Loucy (cell line): ENCODE measurements at regions not wholly inside any gene's neighbourhood (a gene's known extent, or its start where the extent isn't known, plus 50 kb on each side); places are given as distances from the start of the nearest gene placed in this dataset.

ENCODE experiments used
- H2AFZ ChIP-seq: fragments of 200-600 bp; sonication (generic); 2 replicates; pipeline ENCODE4 v1.6.0; 2016; ENCODE audit warnings: antibody characterized with exemption, mild to moderate bottlenecking, low read length, moderate library complexity
- H3F3A ChIP-seq: fragments of 200-600 bp; 2 replicates; pipeline ENCODE4 v1.6.0; 2016; ENCODE audit warnings: antibody characterized with exemption, low read depth, mild to moderate bottlenecking
- H3K27me3 ChIP-seq: fragments of 200-600 bp; sonication (generic); 2 replicates; pipeline ENCODE4 v1.6.1; 2014; ENCODE audit warnings: low read length, mild to moderate bottlenecking; ENCODE audit not compliant: insufficient read depth, poor library complexity, severe bottlenecking
- H3K36me3 ChIP-seq: fragments of 200-600 bp; sonication (generic); 2 replicates; pipeline ENCODE4 v1.6.1; 2016; ENCODE audit warnings: low read length; ENCODE audit not compliant: insufficient read depth
- H3K4me1 ChIP-seq: fragments of 200-600 bp; sonication (generic); 2 replicates; pipeline ENCODE4 v1.5.1; 2014; ENCODE audit warnings: low read length, mild to moderate bottlenecking; ENCODE audit not compliant: insufficient read depth, poor library complexity, severe bottlenecking
- H3K4me2 ChIP-seq: fragments of 200-600 bp; sonication (generic); 2 replicates; pipeline ENCODE4 v1.6.0; 2014; ENCODE audit warnings: antibody characterized with exemption, low read length, low read depth, mild to moderate bottlenecking; ENCODE audit not compliant: poor library complexity, severe bottlenecking
- H3K4me3 ChIP-seq: fragments of 200-600 bp; sonication (generic); 2 replicates; pipeline ENCODE4 v1.5.1; 2014; ENCODE audit warnings: low read length, mild to moderate bottlenecking, mixed read lengths; ENCODE audit not compliant: poor library complexity, severe bottlenecking
- H3K79me2 ChIP-seq: fragments of 200-600 bp; sonication (generic); 2 replicates; pipeline ENCODE4 v1.6.1; 2014; ENCODE audit warnings: low read length; ENCODE audit not compliant: insufficient read depth
- H3K9ac ChIP-seq: fragments of 200-600 bp; sonication (generic); 2 replicates; pipeline ENCODE4 v1.6.0; 2014; ENCODE audit warnings: mild to moderate bottlenecking, low read depth, low read length, moderate library complexity; ENCODE audit not compliant: poor library complexity, severe bottlenecking
- H3K9me2 ChIP-seq: fragments of 200-600 bp; sonication (generic); replicated peaks from 2 replicates; pipeline ENCODE4 v1.6.1; 2016; ENCODE audit warnings: low read depth, low read length, mixed read lengths
- H3K9me3 ChIP-seq: fragments of 200-600 bp; sonication (generic); 2 replicates; pipeline ENCODE4 v1.6.1; 2014; ENCODE audit warnings: mild to moderate bottlenecking, antibody characterized with exemption, low read length, low read depth; ENCODE audit not compliant: insufficient read depth
- H4K20me1 ChIP-seq: fragments of 200-600 bp; sonication (generic); 2 replicates; pipeline ENCODE4 v1.6.0; 2014; ENCODE audit warnings: antibody characterized with exemption, low read length, mild to moderate bottlenecking; ENCODE audit not compliant: insufficient read depth, poor library complexity, severe bottlenecking
- CTCF ChIP-seq: fragments of 200-600 bp; sonication (generic); conservative IDR thresholded peaks from 2 replicates; pipeline ENCODE4 v1.5.1; 2014; ENCODE audit warnings: mild to moderate bottlenecking, antibody characterized with exemption, low read length
- EZH2phosphoT487 ChIP-seq: fragments of 200-600 bp; IDR thresholded peaks from 2 replicates; pipeline ENCODE4 v1.6.1; 2018; ENCODE audit warnings: antibody characterized with exemption, mild to moderate bottlenecking, moderate library complexity, borderline replicate concordance

- no peaks in the 10 kb centered on the region for H4K20me1 ChIP-seq
- no peak overlapping the region for H3K4me3 ChIP-seq
- H3K4me2 ChIP-seq: no peak overlapping the region
- H3K9me3 ChIP-seq: no peaks in the 10 kb centered on the region
- no peaks in the 10 kb centered on the region for H3K36me3 ChIP-seq
- H3K9ac ChIP-seq: no peak overlapping the region
- no peaks in the 10 kb centered on the region for H3K27me3 ChIP-seq
- H3K9me2 ChIP-seq: no peaks in the 10 kb centered on the region
- no peak overlapping the region for H2AFZ ChIP-seq
- H3K4me1 ChIP-seq: no peaks in the 10 kb centered on the region
- no peak for TF ChIP-seq CTCF
- no peak for TF ChIP-seq EZH2phosphoT487
- H3F3A ChIP-seq: no peaks in the 10 kb centered on the region
- H3K79me2 ChIP-seq: no peaks in the 10 kb centered on the region
These were observed 84.3 kb upstream of the SHISAL1 start for GRCh38 chr22:44396727-44397722.

DNA sequence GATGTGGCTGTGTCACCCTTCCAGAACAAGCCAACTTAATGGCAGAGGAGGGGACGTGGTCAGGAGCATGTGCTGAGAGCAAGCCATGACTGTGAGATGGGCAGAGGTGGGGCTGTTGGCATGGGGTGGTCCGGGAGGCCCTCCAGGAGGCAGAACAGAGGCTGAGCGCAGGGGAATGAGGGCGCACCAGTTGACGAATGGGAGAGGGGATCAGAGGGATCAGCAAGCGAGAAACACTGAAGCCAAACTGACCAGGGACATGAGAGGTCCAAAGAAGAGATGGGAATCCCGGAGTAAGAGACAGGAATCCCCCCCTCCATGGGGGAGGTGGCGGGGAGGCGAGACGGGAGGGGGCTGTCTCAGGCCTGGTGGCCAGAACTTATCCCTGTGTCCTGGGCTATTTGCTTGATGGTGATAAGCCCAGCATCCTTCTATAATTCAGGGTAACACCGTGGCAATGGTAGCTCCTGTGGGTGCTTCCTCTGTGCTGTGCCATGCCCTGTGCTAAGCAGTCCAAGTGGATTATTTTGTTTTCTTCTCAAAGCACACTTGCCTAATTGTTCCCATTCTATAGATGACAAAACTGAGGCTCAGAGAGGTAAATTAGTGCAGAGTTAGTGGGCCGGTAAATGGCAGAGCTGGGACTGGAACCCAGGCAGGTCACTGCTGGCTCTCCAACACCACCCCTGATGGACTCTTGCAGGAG, 83.4 kb upstream of the SHISAL1 start:
- TF ChIP-seq CTCF (no peak), EZH2phosphoT487 (no peak)
- Histone ChIP-seq H3K36me3 (no peaks in the 10 kb centered on the region), H4K20me1 (no peaks in the 10 kb centered on the region), H3K9ac (no peak overlapping the region), H3K9me2 (no peaks in the 10 kb centered on the region), H3K9me3 (no peaks in the 10 kb centered on the region), H3K27me3 (no peaks in the 10 kb centered on the region), H3K4me3 (no peak overlapping the region), H3K79me2 (no peaks in the 10 kb centered on the region), H3K4me2 (no peak overlapping the region), H2AFZ (no peak overlapping the region), H3K4me1 (no peaks in the 10 kb centered on the region), H3F3A (no peaks in the 10 kb centered on the region)

DNA sequence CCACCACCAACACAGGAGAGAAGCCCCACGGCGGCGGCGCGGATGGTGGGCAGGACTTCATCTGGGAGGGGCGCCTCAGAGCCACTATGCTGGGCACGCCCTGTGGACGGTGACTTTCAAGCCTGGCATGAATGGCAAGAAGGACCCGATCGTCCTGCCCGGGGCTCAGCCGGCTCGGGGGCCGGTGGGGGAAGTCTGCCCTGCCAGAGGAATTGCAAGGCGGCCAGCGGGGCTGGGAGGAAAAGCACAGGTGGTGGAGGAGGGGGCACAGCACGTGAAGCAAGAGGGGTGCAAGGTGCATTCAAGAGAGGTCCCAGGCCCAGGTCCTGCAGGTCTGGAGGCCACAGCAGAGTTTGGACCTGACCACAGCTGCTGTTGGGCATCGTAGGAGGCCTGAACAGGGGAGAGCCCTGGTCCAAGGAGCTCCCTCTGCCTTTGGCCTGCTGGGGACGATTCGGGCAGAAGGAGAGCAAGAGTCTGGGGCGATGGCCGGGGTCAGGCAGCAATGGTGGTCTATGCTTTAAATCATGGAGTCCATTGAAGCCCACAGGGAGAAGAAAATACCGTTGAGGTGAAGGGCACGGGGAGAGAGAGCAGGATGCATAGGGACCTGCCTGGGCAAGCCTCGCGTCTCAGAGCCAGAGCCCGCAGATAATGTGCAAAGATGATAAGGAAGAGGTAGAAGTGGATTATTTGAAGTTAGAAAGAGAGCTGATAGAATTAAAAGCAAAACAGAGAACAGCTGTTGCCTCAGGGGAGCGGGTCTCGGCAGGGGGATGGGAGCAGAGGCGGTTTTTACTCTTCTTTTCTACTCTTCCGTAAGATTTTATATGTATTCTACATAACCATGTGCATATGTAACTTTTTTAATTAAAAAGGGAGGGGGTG, 82.6 kb upstream of the SHISAL1 start:
- no peaks in the 10 kb centered on the region for H3K9me3 ChIP-seq
- H3K9me2 ChIP-seq: no peaks in the 10 kb centered on the region
- no peak for TF ChIP-seq CTCF
- no peak for TF ChIP-seq EZH2phosphoT487
- no peak overlapping the region for H2AFZ ChIP-seq
- H3F3A ChIP-seq: no peaks in the 10 kb centered on the region
- H3K4me1 ChIP-seq: no peaks in the 10 kb centered on the region
- no peaks in the 10 kb centered on the region for H3K27me3 ChIP-seq
- H4K20me1 ChIP-seq: no peaks in the 10 kb centered on the region
- H3K4me3 ChIP-seq: no peak overlapping the region
- no peak overlapping the region for H3K4me2 ChIP-seq
- no peaks in the 10 kb centered on the region for H3K79me2 ChIP-seq
- no peak overlapping the region for H3K9ac ChIP-seq
- no peaks in the 10 kb centered on the region for H3K36me3 ChIP-seq
